ENCODE measurements at regions not wholly inside any gene's neighbourhood (a gene's known extent, or its start where the extent isn't known, plus 50 kb on each side); places are given as distances from the start of the nearest gene placed in this dataset.
"Not testable (repeated sequence)": the region's sequence is repeated elsewhere in the genome, so short reads cannot be mapped to it uniquely, and the experiment has no call there.

GRCh38 chr7:81053623-81054022 lies 134.8 kb upstream of the SEMA3C start:
- no peaks in the 10 kb centered on the region for H3K27me3 ChIP-seq (ENCODE audit: low read length)
- ATAC-seq (peak; percentile 94), DNase-seq (peak; percentile 75)
- CTCF ChIA-PET = interaction anchor here (0.6 kb wide), 1 partner anchor 1674 kb away, joined by 5 read pairs; no protein-coding TSS in a partner anchor
- no peaks in the 10 kb centered on the region for H3K36me3 ChIP-seq (ENCODE audit: low read depth, low read length)
- no peaks in the 10 kb centered on the region for H3F3A ChIP-seq (ENCODE audit: low read length, unreplicated experiment)
- peak overlapping the region; percentile 2; the same call in 1 of the 2 replicates for H3K4me2 ChIP-seq (ENCODE audit: low read length)
- no peaks in the 10 kb centered on the region for H3K9me2 ChIP-seq (replicated peaks; ENCODE audit: low read length)
- H3K4me1 ChIP-seq (ENCODE audit: insufficient read depth, low read length) = peaks cover 17% of the 10 kb centered on the region
- H4K20me1 ChIP-seq (ENCODE audit: low read length) = no peaks in the 10 kb centered on the region
- H2AFZ ChIP-seq (ENCODE audit: low read length) = peak overlapping the region; percentile 49
- TF ChIP-seq EZH2 (IDR thresholded peaks at IDR 0.05; ENCODE audit: low read length, unreplicated experiment) (no peak), EZH2phosphoT487 (IDR thresholded peaks at IDR 0.05; ENCODE audit: borderline replicate concordance, low read length) (no peak), CTCF (conservative IDR thresholded peaks at IDR 0.05; ENCODE audit: low read depth, low read length) (no peak)
- H3K9ac ChIP-seq (ENCODE audit: low read length) = no peak overlapping the region
- H3K27ac ChIP-seq (ENCODE audit: low read length) = peak overlapping the region; percentile 27
- no peaks in the 10 kb centered on the region for H3K9me3 ChIP-seq (ENCODE audit: low read length)
- H3K4me3 ChIP-seq (ENCODE audit: low read length) = no peak overlapping the region
- POLR2A ChIA-PET (ENCODE audit: unreplicated experiment) = no interaction called here
- no peaks in the 10 kb centered on the region for H3K79me2 ChIP-seq (ENCODE audit: low read length)
- intact Hi-C loops (cut with micrococcal nuclease) = no loop called here
- no TSS peak for BruUV-seq (replicated peaks)

- ChIA-PET POLR2A (ENCODE audit: unreplicated experiment) (no interaction called here), CTCF (no interaction called here)
- H3K4me3 ChIP-seq (ENCODE audit: low read length) = no peak overlapping the region
- no peaks in the 10 kb centered on the region for H4K20me1 ChIP-seq (ENCODE audit: low read length)
- no peak overlapping the region for H3K27ac ChIP-seq (ENCODE audit: low read length)
- H2AFZ ChIP-seq (ENCODE audit: low read length) = no peak overlapping the region
- no peak overlapping the region for H3K9ac ChIP-seq (ENCODE audit: low read length)
- no peaks in the 10 kb centered on the region for H3K27me3 ChIP-seq (ENCODE audit: low read length)
- H3F3A ChIP-seq (ENCODE audit: low read length, unreplicated experiment) = no peaks in the 10 kb centered on the region
- intact Hi-C loops (cut with micrococcal nuclease) = no loop called here
- no peaks in the 10 kb centered on the region for H3K36me3 ChIP-seq (ENCODE audit: low read depth, low read length)
- H3K9me2 ChIP-seq (replicated peaks; ENCODE audit: low read length) = no peaks in the 10 kb centered on the region
- H3K4me1 ChIP-seq (ENCODE audit: insufficient read depth, low read length) = peaks cover 17% of the 10 kb centered on the region
- ATAC-seq (no peak), DNase-seq (no peak)
- no TSS peak for BruUV-seq (replicated peaks)
- no peak overlapping the region for H3K4me2 ChIP-seq (ENCODE audit: low read length)
- H3K9me3 ChIP-seq (ENCODE audit: low read length) = no peaks in the 10 kb centered on the region
- TF ChIP-seq EZH2 (IDR thresholded peaks at IDR 0.05; ENCODE audit: low read length, unreplicated experiment) = no peak
- no peak for TF ChIP-seq CTCF (conservative IDR thresholded peaks at IDR 0.05; ENCODE audit: low read depth, low read length)
- TF ChIP-seq EZH2phosphoT487 (IDR thresholded peaks at IDR 0.05; ENCODE audit: borderline replicate concordance, low read length) = no peak
- no peaks in the 10 kb centered on the region for H3K79me2 ChIP-seq (ENCODE audit: low read length)
Observed at GRCh38 chr7:81051811-81052413, 133.1 kb upstream of the SEMA3C start.

GRCh38 chr7:81045491-81046030 lies 126.7 kb upstream of the SEMA3C start:
- Histone ChIP-seq H3K27ac (ENCODE audit: low read length) (no peak overlapping the region), H2AFZ (ENCODE audit: low read length) (no peak overlapping the region), H3K4me1 (ENCODE audit: insufficient read depth, low read length) (no peaks in the 10 kb centered on the region), H3F3A (ENCODE audit: low read length, unreplicated experiment) (no peaks in the 10 kb centered on the region), H3K27me3 (ENCODE audit: low read length) (no peaks in the 10 kb centered on the region), H3K9ac (ENCODE audit: low read length) (no peak overlapping the region), H3K9me3 (ENCODE audit: low read length) (no peaks in the 10 kb centered on the region), H3K4me3 (ENCODE audit: low read length) (no peak overlapping the region), H4K20me1 (ENCODE audit: low read length) (no peaks in the 10 kb centered on the region), H3K4me2 (ENCODE audit: low read length) (no peak overlapping the region), H3K36me3 (ENCODE audit: low read depth, low read length) (no peaks in the 10 kb centered on the region), H3K79me2 (ENCODE audit: low read length) (no peaks in the 10 kb centered on the region), H3K9me2 (replicated peaks; ENCODE audit: low read length) (no peaks in the 10 kb centered on the region)
- intact Hi-C loops (cut with micrococcal nuclease) = no loop called here
- no TSS peak for BruUV-seq (replicated peaks)
- ChIA-PET POLR2A (ENCODE audit: unreplicated experiment) (interaction anchor here (0.6 to 0.7 kb wide), 3 partner anchors 127 to 304 kb away, joined by 3 to 13 read pairs (median 8); partner anchors contain the start of gene SEMA3C), CTCF (no interaction called here)
- DNase-seq (no peak), ATAC-seq (no peak)
- TF ChIP-seq EZH2phosphoT487 (IDR thresholded peaks at IDR 0.05; ENCODE audit: borderline replicate concordance, low read length) (no peak), CTCF (conservative IDR thresholded peaks at IDR 0.05; ENCODE audit: low read depth, low read length) (no peak), EZH2 (IDR thresholded peaks at IDR 0.05; ENCODE audit: low read length, unreplicated experiment) (no peak)

GRCh38 chr7:81042646-81043045 lies 123.8 kb upstream of the SEMA3C start:
- H3K27ac ChIP-seq (ENCODE audit: low read length); H3K9me3 ChIP-seq (ENCODE audit: low read length); DNase-seq; ATAC-seq; intact Hi-C loops (cut with micrococcal nuclease); CTCF ChIA-PET; H3K9ac ChIP-seq (ENCODE audit: low read length); H3K9me2 ChIP-seq (replicated peaks; ENCODE audit: low read length); H3K4me1 ChIP-seq (ENCODE audit: insufficient read depth, low read length); H3K36me3 ChIP-seq (ENCODE audit: low read depth, low read length); H4K20me1 ChIP-seq (ENCODE audit: low read length); H3F3A ChIP-seq (ENCODE audit: low read length, unreplicated experiment); H3K27me3 ChIP-seq (ENCODE audit: low read length); H2AFZ ChIP-seq (ENCODE audit: low read length); BruUV-seq (replicated peaks); H3K79me2 ChIP-seq (ENCODE audit: low read length); H3K4me3 ChIP-seq (ENCODE audit: low read length); POLR2A ChIA-PET (ENCODE audit: unreplicated experiment); H3K4me2 ChIP-seq (ENCODE audit: low read length): not testable (repeated sequence)
